GM12878 (cell line): ENCODE measurements at regions not wholly inside any gene's neighbourhood (a gene's known extent, or its start where the extent isn't known, plus 50 kb on each side); places are given as distances from the start of the nearest gene placed in this dataset.

Experiments
- ATAC-seq: fragments of 200-7000 bp; cut with Tn5 transposase; 3 replicates; pipeline ENCODE4 v1.9.1; 2020; ENCODE audit warnings: mild to moderate bottlenecking, moderate library complexity
- BruUV-seq: library from RNA; stranded (reverse); fragments of 400-500 nt; replicated peaks from 2 replicates; lab custom pipeline; 2021; lab: Mats Ljungman, UMichigan
- CTCF ChIA-PET: fragments of 300-600 bp; sonication (Branson Sonifier 250); formaldehyde crosslinking; extraction: SDS; loops from one replicate; lab custom pipeline; 2021; ENCODE audit warnings: inconsistent platforms; lab: Yijun Ruan, JAX
- POLR2A ChIA-PET: fragments of 350-600 bp; formaldehyde crosslinking; extraction: SDS; loops from one replicate; lab custom pipeline; 2021; ENCODE audit warnings: inconsistent platforms; lab: Charles Lee
- RAD21 ChIA-PET: fragments of 300-600 bp; sonication (Branson Sonifier 250); formaldehyde crosslinking; loops from one replicate; lab custom pipeline; 2023; ENCODE audit warnings: antibody characterized with exemption; ENCODE audit not compliant: unreplicated experiment; lab: Charles Lee
- SMC1A ChIA-PET: fragments of 300-600 bp; sonication (Branson Sonifier 250); formaldehyde crosslinking; loops from one replicate; lab custom pipeline; 2023; ENCODE audit not compliant: unreplicated experiment, uncharacterized antibody; lab: Charles Lee
- DNase-seq: peaks from one replicate; pipeline ENCODE4 v3.0.0-alpha.2; 2011; ENCODE audit warnings: low read depth, low spot score
- FAIRE-seq: peaks from 3 replicates; lab custom pipeline; 2011; peaks lifted over from hg19 to GRCh38; lab: Jason Lieb, UNC
- H2AFZ ChIP-seq: 2 replicates; pipeline ENCODE4 v1.6.0; 2011; ENCODE audit warnings: low read depth, low read length, control low read depth; ENCODE audit not compliant: control insufficient read depth
- H3K27ac ChIP-seq: 2 replicates; pipeline ENCODE4 v1.5.1; 2011; ENCODE audit warnings: control low read depth; ENCODE audit not compliant: control insufficient read depth, insufficient read depth
- H3K27me3 ChIP-seq, 2 experiments: replicated peaks in 1 of 2; 2 replicates each; pipeline versions ENCODE4 v1.6.0 to v1.6.1; 2011; ENCODE audit warnings: low read length in 1 of 2; ENCODE audit not compliant: control insufficient read depth in 2 of 2, insufficient read depth in 2 of 2
- H3K36me3 ChIP-seq, 2 experiments: 2 replicates each; pipeline ENCODE4 v1.5.1; 2011; ENCODE audit warnings: low read length in 1 of 2; ENCODE audit not compliant: control insufficient read depth in 2 of 2, insufficient read depth in 2 of 2
- H3K4me1 ChIP-seq: 2 replicates; pipeline ENCODE4 v1.6.1; 2011; ENCODE audit warnings: mild to moderate bottlenecking, low read length, moderate library complexity, mixed read lengths; ENCODE audit not compliant: control insufficient read depth, insufficient read depth
- H3K4me2 ChIP-seq: 2 replicates; pipeline ENCODE4 v1.6.0; 2011; ENCODE audit warnings: control low read depth; ENCODE audit not compliant: control insufficient read depth, insufficient read depth
- H3K4me3 ChIP-seq: fragments of 200-600 bp; sonication (generic); 2 replicates; pipeline ENCODE4 v1.5.1; 2016
- H3K79me2 ChIP-seq: 2 replicates; pipeline ENCODE4 v1.6.0; 2011; ENCODE audit warnings: low read length; ENCODE audit not compliant: control insufficient read depth, insufficient read depth
- H3K9ac ChIP-seq: 2 replicates; pipeline ENCODE4 v1.8.0; 2011; ENCODE audit warnings: low read length, control low read depth, mixed read lengths; ENCODE audit not compliant: control insufficient read depth, insufficient read depth
- H3K9me3 ChIP-seq: replicated peaks from 3 replicates; pipeline ENCODE4 v1.5.1; 2011; ENCODE audit warnings: mild to moderate bottlenecking, low read length; ENCODE audit not compliant: control insufficient read depth, insufficient read depth
- H4K20me1 ChIP-seq: 2 replicates; pipeline ENCODE4 v1.6.0; 2011; ENCODE audit not compliant: control insufficient read depth, insufficient read depth
- CBX5 ChIP-seq: sonication (generic); IDR thresholded peaks from 2 replicates; pipeline ENCODE4 v1.6.1; 2016; ENCODE audit warnings: low read depth, moderate library complexity, mild to moderate bottlenecking, inconsistent platforms
- CREB1 ChIP-seq: IDR thresholded peaks from 2 replicates; pipeline ENCODE4 v1.6.1; 2012; ENCODE audit warnings: low read depth, mild to moderate bottlenecking, inconsistent platforms
- CUX1 ChIP-seq: IDR thresholded peaks from 2 replicates; pipeline ENCODE4 v1.6.1; 2012; ENCODE audit warnings: improper control_type of control experiment, low read depth, low read length; ENCODE audit not compliant: insufficient replicate concordance
- IKZF1 ChIP-seq: fragments of 450-650 bp; conservative IDR thresholded peaks from 2 replicates; pipeline ENCODE4 v1.6.1; 2017; ENCODE audit warnings: antibody characterized with exemption, mild to moderate bottlenecking
- KLF5 ChIP-seq: fragments of 450-650 bp; IDR thresholded peaks from 2 replicates; pipeline ENCODE4 v1.6.1; 2014; ENCODE audit warnings: mild to moderate bottlenecking; ENCODE audit not compliant: partially characterized antibody
- NBN ChIP-seq: fragments of 450-650 bp; IDR thresholded peaks from 2 replicates; pipeline ENCODE4 v1.6.1; 2016
- NKRF ChIP-seq: fragments of 450-650 bp; conservative IDR thresholded peaks from 2 replicates; pipeline ENCODE4 v1.6.1; 2017; ENCODE audit warnings: mild to moderate bottlenecking, moderate library complexity
- POLR2A ChIP-seq: IDR thresholded peaks from 2 replicates; pipeline ENCODE4 v1.6.1; 2011; ENCODE audit warnings: low read depth, mild to moderate bottlenecking, low read length
- SMAD5 ChIP-seq: IDR thresholded peaks from 2 replicates; pipeline ENCODE4 v1.6.1; 2016; ENCODE audit warnings: antibody characterized with exemption, low read depth
- SMC3 ChIP-seq: IDR thresholded peaks from 2 replicates; pipeline ENCODE4 v1.6.1; 2011; ENCODE audit warnings: low read length, improper control_type of control experiment, borderline replicate concordance
- TARDBP ChIP-seq: IDR thresholded peaks from 2 replicates; pipeline ENCODE4 v1.6.1; 2016; ENCODE audit warnings: borderline replicate concordance
- TCF12 ChIP-seq: IDR thresholded peaks from 2 replicates; pipeline ENCODE4 v1.6.1; 2011; ENCODE audit warnings: low read depth, mild to moderate bottlenecking, low read length
- ZBTB11 ChIP-seq: fragments of 450-650 bp; formaldehyde crosslinking; IDR thresholded peaks from 2 replicates; pipeline ENCODE4 v1.5.0; 2022; ENCODE audit warnings: mild to moderate bottlenecking, missing genetic modification characterization
- WGBS: methylation state at CpG from one replicate; pipeline ENCODE4 v1.1.6; 2016; ENCODE audit warnings: low lambda C conversion rate; ENCODE audit not compliant: insufficient replicate concordance, insufficient coverage; ENCODE audit errors: missing lambda C conversion rate; 5-methylcytosine and 5-hydroxymethylcytosine counted together
- in situ Hi-C: fragments of 300-500 bp; cut with MboI; formaldehyde crosslinking; loops from 9 replicates; pipeline ENCODE4 v1.14.3; 2018; ENCODE audit warnings: mixed read lengths
- intact Hi-C: fragments of 100-400 bp; cut with micrococcal nuclease; formaldehyde crosslinking; loops from one replicate; pipeline ENCODE4 v1.14.2; 2022; ENCODE audit not compliant: unreplicated experiment

- H3K4me1 ChIP-seq, result no peaks in the 10 kb centered on the region
- H3K4me2 ChIP-seq, result no peak overlapping the region
- ChIA-PET SMC1A (no interaction called here), POLR2A (no interaction called here), CTCF (no interaction called here), RAD21 (no interaction called here)
- no peaks in the 10 kb centered on the region for H3K79me2 ChIP-seq
- BruUV-seq, result no TSS peak
- DNase-seq (no peak), FAIRE-seq (no peak), ATAC-seq (no peak)
- no peak overlapping the region for H3K4me3 ChIP-seq
- in situ Hi-C loops (no loop called here), intact Hi-C loops (no loop called here)
- H3K27ac ChIP-seq, result no peak overlapping the region
- no peaks in the 10 kb centered on the region for H4K20me1 ChIP-seq
- H2AFZ ChIP-seq, result no peak overlapping the region
- H3K9ac ChIP-seq, result no peak overlapping the region
- H3K9me3 ChIP-seq, result no peaks in the 10 kb centered on the region
- no peaks in the 10 kb centered on the region for H3K36me3 ChIP-seq
- no peaks in the 10 kb centered on the region for H3K27me3 ChIP-seq
- WGBS, result 47% methylated on average over 2 of the region's 2 CpGs
- TF ChIP-seq CREB1 (no peak), TCF12 (no peak), SMC3 (no peak), IKZF1 (no peak), NBN (no peak), TARDBP (no peak), CBX5 (no peak), CUX1 (no peak), NKRF (no peak), ZBTB11 (CRISPR knock-in tag) (no peak), SMAD5 (no peak), POLR2A (no peak), KLF5 (no peak)
These were observed 256.2 kb upstream of the DDHD1 start for GRCh38 chr14:53409289-53409688.
